Ascending aorta (tissue), 2 donors: ENCODE measurements at regions not wholly inside any gene's neighbourhood (a gene's known extent, or its start where the extent isn't known, plus 50 kb on each side); places are given as distances from the start of the nearest gene placed in this dataset.
"Not testable (repeated sequence)": the region's sequence is repeated elsewhere in the genome, so short reads cannot be mapped to it uniquely, and the experiment has no call there.

ENCODE experiments used
- DNase-seq, 2 donors: peaks; one replicate each; pipeline ENCODE4 v3.0.0-alpha.2; 2019; ENCODE audit warnings: low spot score in 2 of 2
- H3K27ac ChIP-seq, 2 donors: fragments of 200-600 bp; sonication (generic); one replicate each; pipeline ENCODE4 v1.5.1; 2016 to 2017; ENCODE audit warnings: mild to moderate bottlenecking in 1 of 2
- H3K27me3 ChIP-seq: fragments of 200-600 bp; sonication (generic); one replicate; pipeline ENCODE4 v1.5.1; 2017
- H3K36me3 ChIP-seq, 2 donors: fragments of 200-600 bp; sonication (generic); one replicate each; pipeline ENCODE4 v1.5.1; 2016
- H3K4me1 ChIP-seq, 2 donors: fragments of 200-600 bp; sonication (generic); one replicate each; pipeline ENCODE4 v1.5.1; 2016 to 2017; ENCODE audit warnings: mild to moderate bottlenecking in 1 of 2
- H3K4me3 ChIP-seq, 2 donors: fragments of 200-600 bp; sonication (generic); one replicate each; pipeline ENCODE4 v1.5.1; 2016 to 2017; ENCODE audit warnings: mild to moderate bottlenecking in 1 of 2
- H3K9me3 ChIP-seq, 2 donors: fragments of 200-600 bp; sonication (generic); one replicate each; pipeline ENCODE4 v1.5.1; 2016
- CTCF ChIP-seq, 3 experiments: fragments of 200-600 bp in 2 of 3; fragments of 450-650 bp in 1 of 3; sonication (generic) in 2 of 3; IDR thresholded peaks; one replicate each; pipeline ENCODE4 v1.5.1; 2016 to 2019; ENCODE audit warnings: antibody characterized with exemption in 3 of 3, mild to moderate bottlenecking in 1 of 3, moderate library complexity in 1 of 3
- intact Hi-C: fragments of 100-400 bp; cut with DNase I; formaldehyde crosslinking; loops from one replicate; pipeline ENCODE4 v1.15.1; 2023

DNA sequence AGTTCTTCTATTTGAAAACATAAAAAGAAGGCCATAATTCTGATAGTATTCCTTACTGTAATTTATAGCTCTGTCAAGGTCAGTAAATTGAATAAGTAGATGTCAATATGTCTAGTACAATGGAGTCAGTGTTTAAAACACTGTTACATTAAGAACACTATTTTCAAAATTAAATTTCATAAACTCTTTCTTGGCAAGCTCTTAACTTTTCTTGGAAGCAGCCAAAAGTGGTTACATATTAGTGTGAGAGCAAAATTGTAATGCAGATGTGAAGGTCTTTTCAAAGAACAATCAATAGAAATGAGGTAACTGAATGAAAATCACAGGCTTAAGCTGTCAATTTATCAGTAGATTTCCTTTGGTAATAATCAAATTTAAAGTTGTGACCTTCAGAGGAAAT is 722.4 kb upstream of the NOVA1 start:
- H3K4me1 ChIP-seq: no peaks in the 10 kb centered on the region
- H3K27me3 ChIP-seq: no peaks in the 10 kb centered on the region
- H3K27ac ChIP-seq: no peak overlapping the region
- peaks cover 0 to 6% of the 10 kb centered on the region in 2 donors for H3K9me3 ChIP-seq
- no peaks in the 10 kb centered on the region for H3K36me3 ChIP-seq
- H3K4me3 ChIP-seq: no peak overlapping the region
- intact Hi-C loops: no loop called here
- DNase-seq: no peak
- no peak for TF ChIP-seq CTCF (IDR thresholded peaks at IDR 0.05)

GRCh38 chr14:27327095-27327494 is 729.3 kb upstream of the NOVA1 start:
- DNase-seq: no peak
- H3K9me3 ChIP-seq: peaks cover 0 to 10% of the 10 kb centered on the region in 2 donors
- no peak overlapping the region for H3K4me3 ChIP-seq
- H3K4me1 ChIP-seq: no peaks in the 10 kb centered on the region
- TF ChIP-seq CTCF (IDR thresholded peaks at IDR 0.05): no peak
- H3K27me3 ChIP-seq: no peaks in the 10 kb centered on the region
- H3K36me3 ChIP-seq: no peaks in the 10 kb centered on the region
- intact Hi-C loops: no loop called here
- H3K27ac ChIP-seq: no peak overlapping the region

- Histone ChIP-seq H3K9me3 (no peaks in the 10 kb centered on the region), H3K4me3 (no peak overlapping the region), H3K27me3 (no peaks in the 10 kb centered on the region), H3K4me1 (no peaks in the 10 kb centered on the region), H3K27ac (no peak overlapping the region), H3K36me3 (no peaks in the 10 kb centered on the region)
- intact Hi-C loops: no loop called here
- no peak for DNase-seq
- no peak for TF ChIP-seq CTCF (IDR thresholded peaks at IDR 0.05)
Measured at GRCh38 chr14:27338012-27338411, 740.2 kb upstream of the NOVA1 start.

DNA sequence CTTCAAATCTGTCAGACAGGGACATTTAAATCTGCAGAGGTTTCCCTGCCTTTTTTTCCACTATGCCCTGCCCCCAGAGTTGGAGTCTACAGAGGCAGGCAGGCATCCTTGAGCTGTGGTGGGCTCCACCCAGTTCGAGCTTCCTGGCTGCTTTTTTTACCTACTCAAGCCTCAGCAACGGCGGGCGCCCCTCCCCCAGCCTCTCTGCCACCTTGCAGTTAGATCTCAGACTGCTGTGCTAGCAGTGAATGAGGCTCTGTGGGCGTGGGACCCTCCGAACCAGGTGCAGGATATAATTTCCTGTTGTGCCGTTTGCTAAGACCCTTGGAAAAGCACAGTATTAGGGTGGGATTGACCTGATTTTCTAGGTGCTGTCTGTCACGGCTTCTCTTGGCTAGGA is 765.2 kb upstream of the NOVA1 start:
- H3K27ac ChIP-seq, H3K4me1 ChIP-seq, H3K9me3 ChIP-seq, H3K36me3 ChIP-seq, H3K4me3 ChIP-seq, intact Hi-C loops, H3K27me3 ChIP-seq, DNase-seq: not testable (repeated sequence)

DNA sequence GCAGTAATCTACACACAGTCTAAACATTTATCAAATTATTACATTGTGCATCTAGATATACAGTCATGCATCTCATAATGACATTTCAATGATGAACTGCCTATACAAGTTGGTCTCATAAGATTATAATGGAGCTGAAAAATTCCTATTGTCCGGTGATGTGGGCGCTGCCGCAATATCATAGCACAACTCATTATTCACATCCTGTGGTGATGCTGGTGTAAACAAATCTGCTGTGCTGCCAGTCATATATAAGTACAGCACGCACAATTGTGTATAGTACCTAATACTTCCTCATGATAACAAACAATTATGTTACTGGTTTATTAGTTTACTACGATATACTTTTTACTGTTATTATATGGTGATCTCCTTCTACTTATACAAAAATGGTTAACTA is 768.8 kb upstream of the NOVA1 start:
- no peaks in the 10 kb centered on the region for H3K9me3 ChIP-seq
- TF ChIP-seq CTCF (IDR thresholded peaks at IDR 0.05): no peak
- no peaks in the 10 kb centered on the region for H3K4me1 ChIP-seq
- H3K27ac ChIP-seq: no peak overlapping the region
- H3K27me3 ChIP-seq: no peaks in the 10 kb centered on the region
- intact Hi-C loops: no loop called here
- no peaks in the 10 kb centered on the region for H3K36me3 ChIP-seq
- H3K4me3 ChIP-seq: no peak overlapping the region
- DNase-seq: no peak

GRCh38 chr14:27367345-27367744 is 769.5 kb upstream of the NOVA1 start:
- TF ChIP-seq CTCF (IDR thresholded peaks at IDR 0.05): no peak
- Histone ChIP-seq H3K27ac (no peak overlapping the region), H3K27me3 (no peaks in the 10 kb centered on the region), H3K4me1 (no peaks in the 10 kb centered on the region), H3K4me3 (no peak overlapping the region), H3K36me3 (no peaks in the 10 kb centered on the region), H3K9me3 (no peaks in the 10 kb centered on the region)
- intact Hi-C loops: no loop called here
- no peak for DNase-seq
